H1 (cell line): ENCODE measurements at regions not wholly inside any gene's neighbourhood (a gene's known extent, or its start where the extent isn't known, plus 50 kb on each side); places are given as distances from the start of the nearest gene placed in this dataset.

Source experiments
- CTCF ChIA-PET: fragments of 300-600 bp; sonication (Branson Sonifier 250); formaldehyde crosslinking; loops from one replicate; lab custom pipeline; 2021; ENCODE audit not compliant: partially characterized antibody; lab: Charles Lee
- POLR2A ChIA-PET: fragments of 300-600 bp; sonication (Branson Sonifier 250); formaldehyde crosslinking; loops from one replicate; lab custom pipeline; 2021; ENCODE audit warnings: inconsistent platforms; ENCODE audit not compliant: partially characterized antibody; lab: Charles Lee
- DNase-seq, 2 experiments: peaks; one replicate each; pipeline versions ENCODE4 v3.0.0 to v3.0.0-alpha.2; 2010 to 2022; ENCODE audit warnings: low spot score in 2 of 2, low read depth in 1 of 2, mixed read lengths in 1 of 2
- FAIRE-seq: peaks from 2 replicates; lab custom pipeline; 2011; peaks lifted over from hg19 to GRCh38; lab: Jason Lieb, UNC
- H2AFZ ChIP-seq: 2 replicates; pipeline ENCODE4 v1.8.1; 2012; ENCODE audit warnings: low read length, inconsistent platforms
- H2AK5ac ChIP-seq: 2 replicates; pipeline ENCODE4 v1.6.1; 2013; ENCODE audit warnings: low read depth, low read length
- H2BK120ac ChIP-seq: replicated peaks from 2 replicates; pipeline ENCODE3; 2013; ENCODE audit warnings: low read depth, low read length, inconsistent platforms
- H2BK12ac ChIP-seq: 2 replicates; pipeline ENCODE4 v1.6.1; 2013; ENCODE audit warnings: low read depth, low read length
- H2BK15ac ChIP-seq: 2 replicates; pipeline ENCODE4 v1.6.1; 2013; ENCODE audit warnings: low read length
- H2BK20ac ChIP-seq: 2 replicates; pipeline ENCODE4 v1.6.1; 2013; ENCODE audit warnings: low read length
- H2BK5ac ChIP-seq: 2 replicates; pipeline ENCODE4 v1.6.1; 2013; ENCODE audit warnings: low read depth, low read length
- H3K14ac ChIP-seq: 2 replicates; pipeline ENCODE4 v1.6.1; 2013; ENCODE audit warnings: inconsistent platforms; ENCODE audit not compliant: insufficient read length
- H3K18ac ChIP-seq: 2 replicates; pipeline ENCODE4 v1.6.1; 2013; ENCODE audit warnings: low read length; ENCODE audit errors: extremely low read depth
- H3K23ac ChIP-seq: 2 replicates; pipeline ENCODE4 v1.6.1; 2013; ENCODE audit warnings: inconsistent platforms; ENCODE audit not compliant: insufficient read length
- H3K23me2 ChIP-seq: 2 replicates; pipeline ENCODE4 v1.6.1; 2013; ENCODE audit warnings: low read depth, low read length
- H3K27ac ChIP-seq: 2 replicates; pipeline ENCODE4 v1.6.1; 2011; ENCODE audit warnings: low read depth, low read length, inconsistent platforms
- H3K27me3 ChIP-seq, 4 experiments: replicated peaks in 1 of 4; 1 replicate in 1 of 4; 2 replicates in 3 of 4; pipeline versions ENCODE4 v1.6.1 to v1.8.1; 2011 to 2013; ENCODE audit warnings: low read length in 3 of 4, mild to moderate bottlenecking in 3 of 4, inconsistent platforms in 2 of 4, mixed read lengths in 2 of 4, moderate library complexity in 1 of 4; ENCODE audit not compliant: control insufficient read depth in 3 of 4, insufficient read depth in 3 of 4; ENCODE audit errors: extremely low read depth in 1 of 4
- H3K36me3 ChIP-seq, 4 experiments: 2 replicates each; pipeline versions ENCODE4 v1.6.1 to v1.8.1; 2011 to 2013; ENCODE audit warnings: mild to moderate bottlenecking in 4 of 4, low read length in 3 of 4, moderate library complexity in 2 of 4, control low read depth in 1 of 4, inconsistent platforms in 1 of 4; ENCODE audit not compliant: insufficient read depth in 4 of 4, control insufficient read depth in 2 of 4
- H3K4ac ChIP-seq: replicated peaks from 2 replicates; pipeline ENCODE3; 2013; ENCODE audit warnings: low read length, low read depth, mixed read lengths, inconsistent platforms; ENCODE audit not compliant: insufficient read length
- H3K4me1 ChIP-seq, 4 experiments: replicated peaks in 1 of 4; 1 replicate in 1 of 4; 2 replicates in 3 of 4; pipeline versions ENCODE4 v1.6.1 to v1.8.1; 2011 to 2013; ENCODE audit warnings: low read length in 3 of 4, inconsistent platforms in 2 of 4, mixed read lengths in 1 of 4; ENCODE audit not compliant: insufficient read depth in 4 of 4, control insufficient read depth in 3 of 4
- H3K4me2 ChIP-seq, 2 experiments: 2 replicates each; pipeline versions ENCODE4 v1.6.1 to v1.8.1; 2011 to 2013; ENCODE audit warnings: low read depth in 2 of 2, low read length in 2 of 2, control low read depth in 1 of 2, inconsistent platforms in 1 of 2, mild to moderate bottlenecking in 1 of 2; ENCODE audit not compliant: insufficient read depth in 1 of 2
- H3K4me3 ChIP-seq, 4 experiments: fragments of 200-600, 300-600 bp in 1 of 4; sonication (generic), shearing (Covaris generic), sonication (Bioruptor Twin) in 1 of 4; 2 replicates each; pipeline versions ENCODE4 v1.5.1 to v1.8.1; 2011 to 2016; ENCODE audit warnings: low read length in 4 of 4, low read depth in 3 of 4, control low read depth in 2 of 4, inconsistent platforms in 2 of 4, mild to moderate bottlenecking in 2 of 4, mixed read lengths in 1 of 4, moderate library complexity in 1 of 4; ENCODE audit not compliant: insufficient read depth in 2 of 4; ENCODE audit errors: extremely low read depth in 1 of 4
- H3K56ac ChIP-seq: replicated peaks from 2 replicates; pipeline ENCODE3; 2013; ENCODE audit warnings: low read depth, mild to moderate bottlenecking, mixed read lengths, low read length, inconsistent platforms; ENCODE audit not compliant: insufficient read length
- H3K79me1 ChIP-seq: 2 replicates; pipeline ENCODE4 v1.6.1; 2013; ENCODE audit warnings: low read depth, low read length, control low read depth
- H3K79me2 ChIP-seq, 2 experiments: 2 replicates each; pipeline versions ENCODE4 v1.6.1 to v1.8.1; 2012 to 2013; ENCODE audit warnings: low read length in 2 of 2, mild to moderate bottlenecking in 2 of 2, inconsistent platforms in 1 of 2; ENCODE audit not compliant: insufficient read depth in 2 of 2, control insufficient read depth in 1 of 2
- H3K9ac ChIP-seq, 4 experiments: replicated peaks in 1 of 4; 1 replicate in 1 of 4; 2 replicates in 3 of 4; pipeline versions ENCODE4 v1.6.1 to v1.8.1; 2011 to 2013; ENCODE audit warnings: low read depth in 3 of 4, low read length in 3 of 4, control low read depth in 2 of 4, mild to moderate bottlenecking in 2 of 4, moderate library complexity in 2 of 4, inconsistent platforms in 1 of 4; ENCODE audit errors: extremely low read depth in 1 of 4
- H3K9me3 ChIP-seq, 2 experiments: 2 replicates each; pipeline versions ENCODE4 v1.6.1 to v1.8.1; 2012 to 2013; ENCODE audit warnings: mild to moderate bottlenecking in 2 of 2, moderate library complexity in 2 of 2, control low read depth in 1 of 2, inconsistent platforms in 1 of 2, low read depth in 1 of 2, low read length in 1 of 2, mixed read lengths in 1 of 2; ENCODE audit not compliant: insufficient read depth in 2 of 2
- H4K20me1 ChIP-seq, 2 experiments: replicated peaks in 1 of 2; 2 replicates each; pipeline versions ENCODE3 to v1.8.1; 2011 to 2013; ENCODE audit warnings: inconsistent platforms in 2 of 2, low read length in 2 of 2, mild to moderate bottlenecking in 1 of 2; ENCODE audit not compliant: insufficient read depth in 2 of 2, control insufficient read depth in 1 of 2
- H4K5ac ChIP-seq: 2 replicates; pipeline ENCODE4 v1.6.1; 2013; ENCODE audit warnings: low read length, low read depth, mixed read lengths, inconsistent platforms; ENCODE audit not compliant: insufficient read length
- H4K8ac ChIP-seq: 2 replicates; pipeline ENCODE4 v1.8.0; 2013; ENCODE audit warnings: mild to moderate bottlenecking, moderate library complexity, low read length, inconsistent platforms; ENCODE audit not compliant: insufficient read depth; ENCODE audit errors: extremely low read depth
- H4K91ac ChIP-seq: replicated peaks from 2 replicates; pipeline ENCODE3; 2013; ENCODE audit warnings: low read length, mixed read lengths, inconsistent platforms; ENCODE audit not compliant: insufficient read length
- SIRT6 ChIP-seq: IDR thresholded peaks from one replicate; pipeline ENCODE4 v1.7.1; 2012; ENCODE audit warnings: low read length, inconsistent platforms
- TEAD4 ChIP-seq: IDR thresholded peaks from 2 replicates; pipeline ENCODE4 v1.6.1; 2012; ENCODE audit warnings: low read depth, low read length, inconsistent platforms, mixed read lengths
- WGBS, 2 experiments: shearing (Covaris generic) in 1 of 2; methylation state at CpG; one replicate each; pipeline versions ENCODE4 v1.1.6 to v1.1.7; 2013 to 2015; ENCODE audit warnings: low lambda C conversion rate in 2 of 2, mixed read lengths in 2 of 2, inconsistent platforms in 1 of 2, low coverage in 1 of 2, missing lambda C conversion rate in 1 of 2; ENCODE audit not compliant: insufficient replicate concordance in 2 of 2, insufficient coverage in 1 of 2, insufficient read length in 1 of 2; ENCODE audit errors: extremely low coverage in 1 of 2, missing lambda C conversion rate in 1 of 2; 5-methylcytosine and 5-hydroxymethylcytosine counted together

- FAIRE-seq: no peak
- CTCF ChIA-PET: interaction anchor here (0.7 to 1.3 kb wide), 2 partner anchors 10 to 377 kb away, joined by 3 to 12 read pairs; no protein-coding TSS in a partner anchor
- H3K79me1 ChIP-seq: no peaks in the 10 kb centered on the region
Observed at GRCh38 chr7:35530124-35531109, 164.5 kb downstream of the HERPUD2 start.

More at GRCh38 chr7:35530124-35531109, 164.5 kb downstream of the HERPUD2 start:
- no peak overlapping the region for H3K27ac ChIP-seq
- WGBS, 2 experiments: 96% methylated on average over 16 of the region's 16 CpGs; no CpG with 5 or more reads in 1 of the 2 experiments
- H2BK5ac ChIP-seq: no peak overlapping the region
- H3K23ac ChIP-seq: no peak overlapping the region
- H4K20me1 ChIP-seq: no peaks in the 10 kb centered on the region
- no peaks in the 10 kb centered on the region for H3K27me3 ChIP-seq
- POLR2A ChIA-PET: no interaction called here
- no peaks in the 10 kb centered on the region for H3K4me1 ChIP-seq
- no peaks in the 10 kb centered on the region for H3K79me2 ChIP-seq
- H3K9ac ChIP-seq: no peak overlapping the region
- H2AK5ac ChIP-seq: no peak overlapping the region
- H2BK12ac ChIP-seq: no peak overlapping the region
- no peaks in the 10 kb centered on the region for H3K9me3 ChIP-seq
- H3K36me3 ChIP-seq: no peaks in the 10 kb centered on the region
- H4K8ac ChIP-seq: no peak overlapping the region
- H2BK15ac ChIP-seq: no peak overlapping the region
- no peak overlapping the region for H2AFZ ChIP-seq
- H3K4me2 ChIP-seq: no peak overlapping the region
- no peak overlapping the region for H2BK120ac ChIP-seq
- H3K14ac ChIP-seq: no peak overlapping the region
- TF ChIP-seq SIRT6 (no peak), TEAD4 (no peak)
- H3K56ac ChIP-seq: no peak overlapping the region
- no peak overlapping the region for H3K4me3 ChIP-seq
- H2BK20ac ChIP-seq: no peak overlapping the region
- H4K5ac ChIP-seq: no peak overlapping the region
- no peak overlapping the region for H4K91ac ChIP-seq
- H3K18ac ChIP-seq: no peak overlapping the region
- no peaks in the 10 kb centered on the region for H3K23me2 ChIP-seq
- H3K4ac ChIP-seq: no peak overlapping the region
- no peak for DNase-seq
